GM21528 (cell line): ENCODE measurements at regions not wholly inside any gene's neighbourhood (a gene's known extent, or its start where the extent isn't known, plus 50 kb on each side); places are given as distances from the start of the nearest gene placed in this dataset.

Source experiments
- ATAC-seq: cut with Tn5 transposase; IDR thresholded peaks from one replicate; pipeline ENCODE4 v1.9.1; 2021; ENCODE audit warnings: mild to moderate bottlenecking, moderate library complexity; ENCODE audit not compliant: unreplicated experiment, low FRiP score

DNA sequence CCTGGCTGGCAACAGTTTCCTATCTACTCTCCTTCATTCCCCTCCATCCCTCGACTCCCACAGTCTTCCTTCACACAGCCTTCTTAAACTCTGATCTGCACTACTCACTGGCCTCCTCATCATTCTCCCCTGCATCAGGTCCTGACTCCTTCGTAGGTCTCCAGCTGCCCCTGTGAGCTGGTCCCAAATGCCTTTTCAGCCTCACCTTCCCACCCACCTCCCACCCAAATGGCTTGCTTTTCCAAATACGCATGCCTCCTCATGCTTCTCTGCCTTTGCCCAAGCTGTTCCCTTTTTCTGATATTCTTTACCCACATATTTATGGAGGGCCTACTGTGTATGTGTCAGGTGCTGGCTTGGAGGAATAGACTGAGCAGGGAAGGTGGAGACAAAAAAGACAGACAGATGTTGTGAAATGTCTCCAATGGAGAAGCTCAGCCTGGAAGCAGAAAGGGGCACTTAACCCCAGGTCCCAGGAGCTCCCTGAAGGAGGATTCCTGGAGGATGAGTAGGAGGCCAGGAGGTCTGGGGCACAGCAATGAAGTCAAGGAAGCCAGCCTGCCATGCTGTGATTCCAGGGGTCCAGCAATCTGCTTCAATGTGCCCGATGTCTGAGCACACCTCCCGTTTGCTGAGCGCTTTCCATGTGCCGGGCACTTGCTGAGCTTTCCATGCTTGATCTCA lies 252.2 kb downstream of the SHQ1 start:
- ATAC-seq, result no peak

DNA sequence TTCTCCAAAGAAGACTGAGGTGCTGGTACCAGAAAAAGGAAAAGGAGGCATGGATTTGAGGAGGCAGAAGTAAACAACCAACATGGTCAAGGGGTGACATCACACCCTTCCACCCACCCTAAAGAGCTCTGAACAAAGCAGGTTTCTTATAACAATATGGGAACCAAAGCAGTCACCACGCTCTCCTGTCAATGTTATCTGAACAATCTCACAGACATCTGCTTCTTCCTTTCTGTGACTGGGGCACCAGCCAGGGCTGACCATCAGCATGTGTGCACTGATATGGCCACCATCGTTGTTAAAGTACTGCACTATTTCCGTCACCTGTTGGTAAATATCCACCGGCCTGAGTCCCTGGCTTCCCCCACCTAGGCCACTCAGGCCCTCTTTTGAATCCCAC lies 252.9 kb downstream of the SHQ1 start:
- no peak for ATAC-seq

DNA sequence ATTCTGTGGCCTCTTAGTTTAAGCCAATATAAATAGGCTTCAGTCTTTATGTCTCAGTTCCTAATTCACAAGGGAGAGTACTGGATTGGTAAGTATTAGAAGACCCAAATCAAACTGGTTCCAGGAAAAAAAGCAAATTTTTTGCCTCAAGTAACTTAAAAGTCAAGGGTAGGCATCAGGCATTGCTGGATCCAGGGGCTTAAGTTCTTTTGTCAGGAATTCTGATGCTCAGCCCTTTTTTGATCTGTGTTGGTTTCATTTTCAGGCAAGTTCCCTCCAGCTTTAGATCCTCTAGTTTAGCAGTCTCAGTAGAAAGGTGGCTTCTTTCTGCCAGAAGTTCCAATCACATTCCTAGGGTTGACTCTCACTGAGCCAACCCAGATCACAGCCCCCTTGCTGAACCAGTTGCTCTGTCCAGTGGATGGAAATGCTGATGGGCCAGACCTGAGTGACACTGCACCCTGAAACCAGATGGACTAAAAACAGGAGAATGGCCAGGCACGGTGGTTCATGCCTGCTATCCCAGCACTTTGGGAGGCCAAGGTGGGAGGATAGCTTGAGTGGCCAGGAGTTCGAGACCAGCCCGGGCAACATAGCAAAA lies 253.5 kb downstream of the SHQ1 start:
- ATAC-seq, result no peak

DNA sequence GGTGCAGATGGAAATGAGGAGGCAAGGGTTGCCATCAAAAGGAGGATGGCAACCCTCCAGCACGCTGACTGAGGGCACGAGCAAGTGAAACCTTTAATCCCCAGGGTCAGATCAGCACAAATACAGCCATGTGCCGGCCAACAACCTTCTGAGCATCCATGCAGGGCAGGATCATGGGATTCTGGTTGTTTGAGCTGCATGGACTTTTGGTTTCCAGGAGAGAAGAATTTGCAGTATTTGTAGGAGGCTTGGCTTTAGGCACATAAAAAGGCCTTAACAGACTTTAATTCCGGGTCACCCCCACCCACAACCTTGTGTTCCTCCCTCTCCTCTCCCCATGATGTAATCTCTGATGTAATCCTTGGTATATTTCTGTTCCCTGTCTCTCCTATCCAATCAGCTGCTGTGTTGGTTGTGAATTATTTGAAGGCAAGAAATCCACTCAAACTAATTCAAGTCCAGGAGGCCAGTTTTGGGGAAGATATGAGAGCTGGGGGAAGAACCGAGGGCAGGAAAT lies 254.3 kb downstream of the SHQ1 start:
- no peak for ATAC-seq

DNA sequence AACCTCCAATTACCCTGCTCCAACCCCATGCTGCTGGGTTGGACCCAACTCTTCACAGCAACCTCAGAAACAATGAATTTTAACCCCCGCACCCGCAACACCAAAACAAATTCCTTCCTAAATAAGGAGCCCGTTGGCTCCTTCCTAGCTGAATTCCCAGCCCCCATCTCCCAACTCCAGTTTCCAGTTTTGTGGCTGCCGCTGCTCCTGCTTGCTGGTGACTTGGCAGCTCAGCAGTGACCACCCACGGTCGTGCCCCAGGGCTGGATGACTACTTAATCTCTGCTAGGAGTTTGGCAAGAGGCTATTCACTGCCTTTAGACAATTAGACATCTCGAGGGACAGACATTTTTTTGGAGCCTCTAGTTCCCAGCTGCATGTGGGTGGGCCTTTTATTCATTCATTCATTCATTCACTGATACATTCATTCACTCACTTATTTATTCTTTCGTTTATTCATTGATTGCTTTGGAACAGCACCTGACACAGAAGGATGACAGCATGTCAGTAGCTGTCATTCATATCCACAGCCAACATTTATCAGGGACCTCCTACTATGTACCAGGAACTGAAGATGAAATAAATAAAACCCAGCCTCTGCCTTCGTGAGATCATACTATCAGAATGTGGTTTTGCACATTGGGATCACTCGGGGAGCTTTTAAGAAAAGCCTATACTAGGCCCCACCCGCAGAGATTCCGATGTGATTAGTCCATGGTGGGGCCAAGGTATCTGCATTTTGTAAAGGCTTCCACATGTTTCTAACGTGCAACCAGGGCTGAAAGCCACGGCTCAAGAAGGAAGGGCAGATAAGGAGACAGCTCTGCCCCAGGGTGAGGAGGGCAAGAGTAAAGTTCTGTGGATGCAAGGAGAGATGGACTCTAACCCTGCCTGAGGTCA lies 256.5 kb downstream of the SHQ1 start:
- no peak for ATAC-seq

DNA sequence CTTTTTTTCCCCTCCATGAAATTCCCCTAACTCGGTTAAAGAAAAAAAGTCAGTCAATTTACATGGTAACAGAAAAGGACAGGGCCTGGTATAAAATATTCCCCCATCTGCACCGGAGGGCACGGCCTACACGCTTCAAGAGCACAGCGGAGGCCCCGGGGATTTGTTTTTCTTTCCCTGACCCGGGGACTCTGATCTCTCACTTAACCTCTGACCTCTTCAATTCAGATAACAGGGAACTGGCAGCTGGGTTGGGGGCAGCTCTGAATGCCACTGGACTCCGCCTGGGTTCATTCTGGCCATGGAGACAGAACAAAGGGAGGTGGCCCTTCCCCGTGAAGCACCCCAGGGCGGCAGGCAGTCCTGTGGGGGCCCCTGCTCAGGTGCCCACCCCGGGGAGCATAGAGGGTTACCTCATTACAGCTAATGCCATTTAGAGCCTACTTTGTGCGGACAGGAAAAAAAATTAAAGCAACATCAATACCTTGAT lies 257.5 kb downstream of the SHQ1 start:
- no peak for ATAC-seq

DNA sequence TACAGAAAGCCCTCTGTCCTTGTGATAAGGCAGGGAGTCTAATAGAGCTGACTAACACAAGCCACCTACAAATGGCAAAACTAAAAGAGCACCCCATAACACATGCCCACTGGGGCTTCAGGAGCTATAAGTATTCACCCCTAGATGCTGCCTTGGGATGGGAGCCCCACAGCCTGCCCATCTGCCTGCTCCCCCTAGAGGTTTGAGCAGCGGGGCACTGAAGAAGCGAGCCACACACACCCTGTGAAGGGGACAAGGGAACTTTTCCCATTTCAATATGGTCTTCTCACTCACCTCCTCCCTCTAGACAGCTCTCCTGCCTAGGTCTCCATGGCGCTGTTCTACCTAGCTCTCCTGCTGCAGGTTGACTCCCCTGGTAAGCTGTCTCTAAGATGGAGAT lies 261.0 kb downstream of the SHQ1 start:
- ATAC-seq, result no peak

DNA sequence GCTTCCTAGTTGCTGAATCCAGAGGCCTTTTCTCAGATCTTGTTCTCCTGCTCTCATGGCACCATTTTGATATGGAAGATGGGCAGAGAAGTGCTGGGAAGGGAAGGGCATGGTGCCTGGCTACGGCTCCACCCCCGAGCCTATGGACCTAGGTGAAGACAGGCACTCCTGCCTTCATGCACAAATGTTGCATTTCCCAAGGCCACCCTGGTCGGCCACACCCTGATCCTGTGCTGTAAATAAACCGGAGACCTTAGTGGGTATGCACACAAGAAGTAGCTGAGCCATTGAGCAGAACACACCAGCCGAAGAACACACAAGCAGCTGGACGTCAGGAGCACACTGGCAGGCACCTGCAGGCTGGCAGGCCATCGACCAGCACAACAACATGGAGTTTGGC lies 261.6 kb downstream of the SHQ1 start:
- ATAC-seq, result no peak

DNA sequence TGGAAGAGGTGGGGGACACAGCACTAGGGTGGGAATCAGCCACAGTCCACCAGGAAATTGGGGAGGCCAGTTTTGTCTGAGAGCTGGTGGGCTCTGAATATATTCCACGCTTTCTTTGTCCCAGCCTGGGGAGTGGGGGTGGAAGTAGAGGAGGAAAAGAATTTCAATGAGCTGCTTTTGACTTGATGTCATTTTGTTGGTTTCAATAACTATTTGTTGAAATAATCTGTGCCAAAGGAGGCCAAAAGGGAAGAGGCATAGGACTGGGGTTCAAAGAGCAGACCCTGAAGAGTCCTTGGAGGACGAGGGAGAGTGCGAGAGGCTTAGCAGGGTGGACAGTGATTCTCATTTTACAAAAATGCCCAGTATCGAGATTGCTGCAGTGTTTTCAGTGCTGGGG lies 262.3 kb downstream of the SHQ1 start:
- ATAC-seq, result no peak

DNA sequence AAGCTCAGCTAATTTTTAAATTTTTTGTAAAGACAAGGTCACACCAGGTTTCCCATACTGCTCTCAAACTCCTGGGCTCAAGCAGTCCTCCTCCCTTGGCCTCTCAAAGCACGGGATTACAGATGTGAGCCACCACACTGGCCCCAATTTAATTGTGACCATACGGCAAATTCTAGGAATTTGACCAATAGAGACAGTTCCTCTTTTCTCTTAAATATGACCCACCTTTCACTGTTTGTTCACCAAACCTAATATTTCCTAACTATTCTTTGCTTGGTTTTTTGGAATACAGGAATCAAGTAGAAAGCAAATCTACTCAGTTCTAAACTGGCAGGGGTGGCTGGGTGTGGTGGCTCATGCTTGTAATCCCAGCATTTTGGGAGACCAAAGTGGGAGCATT lies 264.0 kb downstream of the SHQ1 start:
- no peak for ATAC-seq

DNA sequence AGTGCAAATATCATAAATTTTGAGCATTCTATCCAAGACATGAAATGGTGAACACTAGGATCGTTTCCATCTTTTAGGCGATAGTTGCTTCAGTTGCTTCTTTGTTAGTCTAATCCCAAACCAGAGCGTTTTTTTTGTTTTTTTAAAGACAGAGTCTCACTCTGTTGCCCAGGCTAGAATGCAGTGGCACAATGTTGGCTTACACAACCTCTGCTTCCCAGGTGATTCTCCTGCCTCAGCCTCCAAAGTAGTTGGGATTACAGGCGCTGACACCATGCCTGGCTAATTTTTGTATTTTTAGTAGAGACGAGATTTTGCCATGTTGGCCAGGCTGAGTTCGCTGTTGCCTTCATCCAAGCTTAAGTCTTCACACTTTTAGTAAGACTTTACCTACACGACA lies 265.3 kb downstream of the SHQ1 start:
- ATAC-seq, result no peak

DNA sequence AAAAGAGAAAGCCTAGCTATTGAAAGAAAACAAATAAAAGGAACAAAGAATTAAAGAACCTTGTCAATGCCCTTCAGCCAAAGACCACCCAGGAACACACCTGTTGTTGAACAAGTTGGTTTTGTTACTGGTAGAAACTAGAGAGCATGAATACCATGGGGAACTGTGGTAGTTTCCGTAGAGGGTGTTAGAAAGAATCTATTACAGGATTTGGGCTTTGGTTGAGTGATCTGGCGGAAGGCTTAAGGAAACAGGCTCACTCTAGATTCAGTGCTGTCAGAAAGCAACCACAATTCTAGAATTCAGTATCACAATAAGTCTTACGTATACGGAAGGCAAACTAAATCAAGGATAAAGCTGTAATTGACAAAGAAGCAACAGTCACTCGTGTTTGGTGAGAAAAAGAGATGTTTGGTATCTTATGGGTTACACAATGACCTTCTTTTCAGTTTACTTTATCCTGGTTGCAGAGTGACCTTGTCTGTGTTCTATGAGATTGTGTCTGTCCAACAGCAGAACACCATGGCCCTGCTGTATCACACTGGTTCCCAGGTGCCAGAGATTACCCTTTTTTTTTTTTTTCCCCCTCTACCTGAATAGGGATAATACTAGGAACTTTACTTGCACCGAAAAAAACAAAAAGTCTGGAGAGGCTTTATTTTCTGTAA lies 265.9 kb downstream of the SHQ1 start:
- peak; percentile 98 for ATAC-seq

DNA sequence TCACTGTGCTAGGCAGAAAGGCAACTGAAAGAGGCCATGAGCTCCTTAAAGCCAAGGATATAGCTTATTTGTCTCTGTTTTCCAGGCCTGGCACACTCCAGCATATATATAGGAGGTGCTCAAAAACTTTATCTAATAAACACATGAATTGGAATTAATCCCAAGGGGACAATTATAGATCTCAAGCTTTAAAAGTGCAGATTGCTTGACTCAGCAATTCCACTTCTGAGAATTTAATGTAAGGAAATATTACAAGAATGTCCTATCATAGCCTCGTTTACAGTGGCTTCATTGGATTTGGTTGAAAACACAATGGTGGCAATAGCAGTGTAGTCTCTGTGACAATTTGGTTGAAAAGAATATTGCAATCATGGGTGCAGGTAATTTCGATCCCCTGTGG lies 267.3 kb downstream of the SHQ1 start:
- ATAC-seq, result no peak

DNA sequence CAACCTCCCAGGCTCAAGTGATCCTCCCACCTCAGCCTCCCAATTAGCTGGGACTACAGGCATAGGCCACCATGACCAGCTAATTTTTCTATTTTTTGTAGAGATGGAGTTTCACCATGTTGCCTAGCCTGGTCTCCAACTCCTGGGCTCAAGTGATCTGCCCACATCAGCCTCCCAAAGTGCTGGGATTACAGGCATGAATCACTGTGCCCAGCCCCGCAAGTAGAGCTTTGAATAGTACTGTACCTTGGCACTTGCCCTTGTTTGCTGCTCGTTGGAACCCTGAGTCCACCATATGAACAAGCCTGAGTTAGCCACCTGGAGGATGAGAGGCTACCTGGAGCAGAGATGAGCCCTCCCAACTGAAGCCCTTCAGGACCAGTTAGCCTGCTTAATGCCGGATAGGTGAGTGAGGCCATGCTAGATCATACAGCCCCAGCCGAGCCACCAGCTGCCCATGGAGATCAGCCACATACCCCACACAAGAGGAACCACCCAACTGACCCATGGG lies 267.9 kb downstream of the SHQ1 start:
- ATAC-seq, result no peak

DNA sequence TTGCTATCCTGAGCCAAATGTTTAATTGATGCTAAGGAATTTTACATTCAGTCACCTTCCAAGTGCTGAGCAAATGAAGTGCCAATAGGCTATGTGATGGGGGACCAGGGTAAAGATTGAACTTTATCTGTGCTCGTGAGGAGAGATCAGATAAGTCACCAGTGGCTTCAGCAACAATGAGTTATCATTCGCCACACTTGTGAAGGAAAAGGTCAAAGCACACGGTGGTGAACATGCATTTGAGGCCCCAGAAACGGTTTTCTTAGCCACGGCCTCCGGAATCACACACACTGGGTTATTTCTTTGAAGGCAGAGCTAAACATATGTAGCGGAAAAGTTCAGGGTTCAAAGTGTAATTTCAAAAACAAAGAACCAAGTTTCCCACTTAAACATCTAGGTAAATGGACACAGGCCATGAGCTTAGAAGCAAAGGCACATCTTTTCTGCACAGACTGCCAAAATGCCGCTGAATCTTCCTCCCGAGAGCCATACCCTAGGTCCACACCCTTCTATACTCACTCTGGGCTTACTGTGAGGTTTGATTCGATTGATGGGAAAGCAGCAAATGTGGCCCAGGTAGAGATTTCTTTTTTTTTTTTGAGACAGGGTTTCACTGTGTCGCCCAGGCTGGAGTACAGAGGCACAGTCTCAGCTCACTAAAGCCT lies 268.5 kb downstream of the SHQ1 start:
- ATAC-seq, result no peak

DNA sequence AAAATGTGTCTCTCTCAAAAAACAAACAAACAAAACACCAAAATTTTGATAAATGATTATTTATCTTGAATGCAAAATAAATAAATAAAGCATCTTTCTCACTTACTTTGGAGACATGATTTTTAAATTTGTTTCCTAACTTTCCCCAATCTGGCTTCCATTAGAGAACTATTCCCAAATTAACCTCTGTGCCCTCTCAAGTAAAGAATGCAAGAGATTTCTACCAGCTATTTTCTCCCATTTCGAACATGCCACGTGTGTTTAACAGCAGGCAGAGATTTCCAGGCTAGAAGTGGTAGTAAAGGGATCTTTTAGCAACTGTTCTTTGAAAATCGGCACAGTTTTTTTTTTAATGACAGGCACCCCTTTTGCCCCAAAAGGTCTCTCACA lies 269.1 kb downstream of the SHQ1 start:
- no peak for ATAC-seq

DNA sequence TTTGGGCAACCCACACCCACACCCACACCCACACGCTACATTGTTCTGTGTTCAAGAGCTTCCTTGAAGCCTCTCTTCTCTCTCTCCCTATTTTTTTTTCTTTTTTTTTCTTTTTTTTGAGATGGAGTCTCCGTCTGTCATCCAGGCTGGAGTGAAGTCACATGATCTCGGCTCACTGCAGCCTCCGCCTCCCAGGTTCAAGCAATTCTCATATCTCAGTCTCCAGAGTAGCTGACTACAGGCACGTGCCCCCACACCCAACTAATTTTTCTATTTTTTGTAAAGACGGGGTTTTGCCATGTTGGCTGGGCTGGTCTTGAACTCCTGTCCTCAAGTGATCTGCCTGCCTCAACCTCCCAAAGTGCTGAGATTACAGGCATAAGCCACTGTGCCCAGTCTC lies 271.1 kb downstream of the SHQ1 start:
- ATAC-seq, result no peak

DNA sequence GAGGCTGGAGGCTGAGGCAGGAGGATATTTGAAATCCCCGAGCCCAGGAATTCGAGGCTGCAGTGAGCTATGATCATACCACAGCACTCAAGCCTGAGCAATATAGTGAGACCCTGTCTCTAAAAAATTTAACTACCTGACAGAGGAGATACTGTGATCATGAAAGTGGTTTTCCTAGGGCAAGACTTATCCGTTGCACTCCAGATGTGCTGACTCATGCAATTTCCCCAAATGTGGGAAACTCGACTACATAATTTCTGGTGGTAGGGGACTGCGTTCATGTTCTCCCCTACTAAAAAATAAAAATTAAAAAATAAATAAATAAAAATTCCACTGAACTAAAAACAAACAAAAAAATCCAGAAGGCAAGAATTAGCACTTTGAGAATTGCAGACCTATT lies 271.7 kb downstream of the SHQ1 start:
- ATAC-seq, result no peak

DNA sequence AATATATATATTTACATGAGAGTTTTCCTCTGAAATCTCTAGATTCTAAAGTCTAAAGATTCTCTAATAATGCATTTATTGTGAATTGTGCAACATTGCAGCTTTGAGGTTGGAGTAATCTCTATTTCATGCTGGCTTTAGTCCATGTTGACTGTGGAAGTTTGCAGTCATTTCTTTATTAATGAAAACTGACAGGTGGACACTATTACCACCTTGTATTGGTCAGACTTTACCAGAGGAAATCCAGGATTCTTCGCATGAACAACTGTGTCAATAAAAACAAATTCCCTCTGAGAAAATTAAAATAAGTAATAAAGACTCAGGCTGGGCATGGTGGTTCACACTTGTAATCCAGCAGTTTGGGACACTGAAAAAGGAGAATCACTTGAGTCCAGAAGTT lies 274.1 kb downstream of the SHQ1 start:
- ATAC-seq, result no peak

DNA sequence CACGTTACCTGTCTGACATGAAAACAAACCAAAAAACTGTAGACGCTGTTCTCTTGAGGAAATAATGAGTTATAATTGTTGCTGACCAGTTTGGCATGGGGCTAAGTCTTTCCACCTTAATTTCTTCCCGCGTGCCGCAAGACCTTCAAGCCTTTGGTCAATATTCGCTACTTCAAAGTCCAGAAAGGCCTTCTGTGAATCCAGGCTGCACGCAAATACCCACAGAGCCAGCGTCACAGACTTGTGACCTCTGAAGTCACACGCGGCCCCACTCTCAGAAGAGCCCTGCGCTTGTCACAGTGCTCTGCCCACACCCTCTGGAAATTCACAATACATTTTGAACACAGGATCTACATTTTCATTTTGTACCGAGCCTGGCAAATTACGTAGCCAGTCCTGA lies 275.2 kb downstream of the SHQ1 start:
- ATAC-seq, result no peak
